AG09309 (cell line): ENCODE measurements at regions not wholly inside any gene's neighbourhood (a gene's known extent, or its start where the extent isn't known, plus 50 kb on each side); places are given as distances from the start of the nearest gene placed in this dataset.

ENCODE experiments used
- DNase-seq: peaks from one replicate; pipeline ENCODE4 v3.0.0-alpha.2; 2010; ENCODE audit warnings: low read depth
- H3K4me3 ChIP-seq: 2 replicates; pipeline ENCODE4 v1.5.1; 2011; ENCODE audit warnings: mild to moderate bottlenecking, low read depth, low read length, moderate library complexity; ENCODE audit not compliant: control insufficient read depth
- TF ChIP-seq, protein P1 (sequence below): IDR thresholded peaks from 2 replicates; pipeline ENCODE4 v1.5.1; 2011; ENCODE audit warnings: mild to moderate bottlenecking, low read depth, low read length, inconsistent platforms; ENCODE audit not compliant: insufficient read depth, control insufficient read depth; ENCODE audit errors: missing control alignments

DNA sequence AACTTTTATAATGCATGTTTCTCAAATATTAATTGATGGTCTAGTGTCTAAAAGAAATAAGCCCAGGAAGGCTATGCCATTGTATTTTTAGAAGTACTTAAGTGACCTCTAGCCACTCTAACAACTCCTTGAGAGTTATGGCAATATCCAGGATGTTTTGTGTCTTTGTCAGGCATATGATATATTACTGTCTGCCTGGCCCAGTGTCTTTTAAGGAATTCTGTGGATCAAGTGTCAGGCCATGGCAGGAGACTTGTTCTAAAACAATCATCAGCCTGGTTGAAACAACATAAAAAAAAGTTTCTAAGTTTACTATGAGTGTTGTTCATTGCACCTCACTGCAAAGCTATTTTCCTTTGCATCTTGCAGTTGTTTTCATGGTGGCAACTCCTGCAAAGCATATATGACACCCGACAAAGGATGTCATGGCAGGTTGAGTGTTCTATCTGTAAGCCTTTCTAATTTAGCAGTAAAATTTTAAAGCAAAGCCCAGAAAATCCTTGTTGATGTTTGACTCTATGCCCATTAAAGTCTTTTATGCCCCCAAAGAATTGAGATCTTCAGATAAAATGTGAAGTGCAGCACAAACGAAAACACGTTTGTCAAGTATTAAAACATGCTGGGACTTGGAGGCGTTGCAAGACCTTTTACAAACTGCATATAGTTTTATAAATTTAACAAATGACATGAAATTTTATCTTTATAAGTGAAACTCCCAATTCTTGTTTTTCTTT is 89.5 kb upstream of the SLC38A2 start:
- H3K4me3 ChIP-seq = no peak overlapping the region
- TF ChIP-seq, protein P1, sequence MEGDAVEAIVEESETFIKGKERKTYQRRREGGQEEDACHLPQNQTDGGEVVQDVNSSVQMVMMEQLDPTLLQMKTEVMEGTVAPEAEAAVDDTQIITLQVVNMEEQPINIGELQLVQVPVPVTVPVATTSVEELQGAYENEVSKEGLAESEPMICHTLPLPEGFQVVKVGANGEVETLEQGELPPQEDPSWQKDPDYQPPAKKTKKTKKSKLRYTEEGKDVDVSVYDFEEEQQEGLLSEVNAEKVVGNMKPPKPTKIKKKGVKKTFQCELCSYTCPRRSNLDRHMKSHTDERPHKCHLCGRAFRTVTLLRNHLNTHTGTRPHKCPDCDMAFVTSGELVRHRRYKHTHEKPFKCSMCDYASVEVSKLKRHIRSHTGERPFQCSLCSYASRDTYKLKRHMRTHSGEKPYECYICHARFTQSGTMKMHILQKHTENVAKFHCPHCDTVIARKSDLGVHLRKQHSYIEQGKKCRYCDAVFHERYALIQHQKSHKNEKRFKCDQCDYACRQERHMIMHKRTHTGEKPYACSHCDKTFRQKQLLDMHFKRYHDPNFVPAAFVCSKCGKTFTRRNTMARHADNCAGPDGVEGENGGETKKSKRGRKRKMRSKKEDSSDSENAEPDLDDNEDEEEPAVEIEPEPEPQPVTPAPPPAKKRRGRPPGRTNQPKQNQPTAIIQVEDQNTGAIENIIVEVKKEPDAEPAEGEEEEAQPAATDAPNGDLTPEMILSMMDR = no peak
- DNase-seq = no peak

DNA sequence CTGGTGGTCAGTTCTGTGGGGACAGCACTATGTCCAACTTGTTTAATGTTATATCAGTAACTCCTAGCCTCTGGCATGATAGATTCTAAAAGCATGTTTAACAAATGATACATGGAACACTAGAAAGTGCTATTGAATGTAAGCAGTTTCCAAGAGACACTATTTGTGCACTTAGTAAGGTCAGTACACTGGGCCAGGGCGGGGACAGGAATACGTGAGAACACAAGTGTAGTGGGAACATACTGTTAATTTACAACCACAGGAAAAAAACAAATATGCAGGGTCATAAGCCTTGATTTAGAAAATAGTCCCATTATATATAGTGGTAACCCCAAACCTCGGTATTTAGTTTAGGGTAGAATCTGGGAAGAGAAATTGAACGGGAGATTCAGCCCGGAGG is 88.9 kb upstream of the SLC38A2 start:
- no peak for DNase-seq
- TF ChIP-seq, protein P1 = no peak

DNA sequence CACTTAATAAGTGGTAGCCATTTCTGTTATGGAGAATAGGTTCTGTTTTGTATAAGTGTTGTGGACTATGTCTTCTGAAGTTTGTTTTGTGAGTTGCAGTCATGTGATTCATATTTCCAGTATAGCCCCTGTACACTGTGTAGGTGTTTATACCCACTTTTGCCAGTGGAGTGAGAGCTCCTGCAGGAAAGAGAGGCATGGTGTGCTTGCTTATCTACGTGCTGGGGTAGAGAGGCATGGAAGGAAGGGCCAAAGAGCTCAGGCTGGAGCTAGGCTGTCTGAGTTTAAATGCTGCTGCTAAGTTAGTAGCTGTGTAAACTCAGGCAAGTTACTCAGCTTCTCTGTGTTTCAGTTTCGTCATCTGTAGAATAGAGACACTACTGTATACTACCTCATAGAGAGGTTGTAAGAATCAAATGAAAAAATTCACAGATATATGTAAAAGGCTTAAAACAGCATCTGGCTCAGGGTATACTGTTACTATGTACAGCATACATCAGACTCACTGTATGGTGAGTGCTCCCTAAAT is 88.2 kb upstream of the SLC38A2 start:
- TF ChIP-seq, protein P1 = no peak
- DNase-seq = no peak
- no peak overlapping the region for H3K4me3 ChIP-seq

More for the DNA sequence above, 88.9 kb upstream of the SLC38A2 start:
- H3K4me3 ChIP-seq = no peak overlapping the region

DNA sequence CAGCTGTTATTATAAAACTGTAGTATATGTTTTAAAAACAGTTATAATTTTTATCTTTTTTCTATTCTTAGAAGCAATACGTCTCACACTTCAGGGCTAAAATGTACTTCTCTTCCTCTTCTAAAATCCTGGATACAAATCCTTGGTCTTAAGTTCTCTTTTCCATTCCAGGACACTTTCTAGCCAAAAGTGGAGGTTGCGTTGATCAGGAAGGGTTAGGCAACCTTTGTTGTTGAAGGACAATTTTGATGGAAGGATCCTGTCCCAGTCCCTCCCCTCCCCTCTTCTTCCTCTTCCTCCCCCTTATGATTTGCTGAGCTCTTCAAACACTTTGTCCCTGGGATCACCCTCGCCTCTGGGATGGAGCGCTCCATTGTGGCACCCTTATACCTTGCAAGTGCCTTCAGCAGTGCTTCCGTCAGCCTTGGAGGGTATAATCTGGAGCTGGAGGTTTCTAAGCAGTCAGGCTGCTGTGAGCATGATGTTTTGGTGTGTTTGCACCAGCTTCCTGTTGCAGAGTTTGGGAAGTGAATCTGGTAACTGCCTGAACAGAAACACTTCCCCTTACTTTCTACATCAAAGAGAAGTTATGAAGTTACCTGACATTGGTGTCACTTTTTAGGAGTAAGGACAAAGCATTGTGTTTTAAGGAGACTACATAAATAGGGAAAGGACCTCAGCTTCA is 87.4 kb upstream of the SLC38A2 start:
- TF ChIP-seq, protein P1 = no peak
- DNase-seq = no peak
- H3K4me3 ChIP-seq = no peak overlapping the region

DNA sequence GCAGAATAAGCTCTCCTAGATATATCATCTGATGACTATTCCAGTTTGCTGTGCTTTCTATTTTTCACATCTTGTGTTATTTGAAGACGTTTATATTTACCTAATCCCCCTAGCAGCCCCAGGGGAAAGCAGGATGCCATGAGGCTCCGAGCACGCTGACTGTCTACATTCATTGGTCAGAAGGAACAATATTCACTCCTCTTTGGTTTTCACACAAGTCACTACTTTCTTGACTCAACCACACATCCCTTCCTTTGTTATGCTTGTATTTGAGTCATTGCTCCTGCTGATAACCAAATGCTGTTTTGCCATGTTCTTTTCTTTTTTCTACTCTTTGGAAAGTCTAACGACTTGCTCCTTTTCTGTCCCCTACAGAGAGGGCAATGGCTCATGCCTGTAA is 86.5 kb upstream of the SLC38A2 start:
- TF ChIP-seq, protein P1 = no peak
- no peak for DNase-seq
- H3K4me3 ChIP-seq = no peak overlapping the region

DNA sequence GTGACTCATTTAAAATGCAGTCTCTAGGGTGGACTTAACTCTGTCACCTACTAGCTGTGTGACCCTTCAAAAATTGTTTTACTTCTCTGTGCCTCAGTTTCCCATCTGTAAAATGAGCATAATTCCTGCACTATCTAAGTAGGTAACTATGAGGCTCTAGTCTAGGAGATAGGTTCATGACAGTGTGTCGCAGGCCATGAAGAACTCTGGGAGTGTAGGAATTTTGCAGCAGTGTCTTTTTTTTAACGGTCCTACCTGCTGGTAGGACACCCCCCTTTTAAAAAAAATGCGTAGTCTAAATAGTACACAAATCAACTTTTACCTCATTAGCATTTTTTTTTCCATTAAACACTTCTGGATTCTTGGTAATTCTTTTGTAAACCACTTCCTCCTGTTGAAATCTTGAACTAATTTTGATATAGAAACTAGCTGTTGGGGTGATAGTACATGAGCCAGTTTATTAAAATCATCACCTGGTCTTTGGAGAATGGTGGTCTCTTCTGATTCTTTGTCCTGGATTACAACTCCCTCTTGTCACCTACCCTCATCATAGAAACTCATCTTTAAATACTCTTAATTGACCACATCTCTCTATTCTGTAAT is 86.0 kb upstream of the SLC38A2 start:
- TF ChIP-seq, protein P1 = no peak

More for the DNA sequence above, 86.0 kb upstream of the SLC38A2 start:
- H3K4me3 ChIP-seq = no peak overlapping the region
- DNase-seq = no peak
